CD4-positive, alpha-beta memory T cell (primary cell): ENCODE measurements at regions not wholly inside any gene's neighbourhood (a gene's known extent, or its start where the extent isn't known, plus 50 kb on each side); places are given as distances from the start of the nearest gene placed in this dataset.

Source experiments
- CTCF ChIA-PET: fragments of 350-600 bp; sonication (Branson Sonifier 250); formaldehyde crosslinking; loops from one replicate; lab custom pipeline; 2021; ENCODE audit warnings: inconsistent platforms; ENCODE audit not compliant: partially characterized antibody; lab: Charles Lee
- POLR2A ChIA-PET: fragments of 350-600 bp; sonication (Branson Sonifier 250); formaldehyde crosslinking; loops from one replicate; lab custom pipeline; 2021; ENCODE audit not compliant: partially characterized antibody; lab: Charles Lee
- DNase-seq, 5 donors: peaks; one replicate each; pipeline versions ENCODE4 v3.0.0 to v3.0.0-alpha.2; 2020 to 2022; ENCODE audit warnings: mixed read lengths in 1 of 5
- H3K27ac ChIP-seq: one replicate; pipeline ENCODE4 v1.7.0; 2013; ENCODE audit warnings: low read depth, low read length
- H3K27me3 ChIP-seq: 2 replicates; pipeline ENCODE4 v1.7.0; 2013; ENCODE audit warnings: mild to moderate bottlenecking, low read length, moderate library complexity; ENCODE audit not compliant: insufficient read depth
- H3K36me3 ChIP-seq: 2 replicates; pipeline ENCODE4 v1.7.0; 2013; ENCODE audit warnings: mild to moderate bottlenecking, low read length, moderate library complexity; ENCODE audit not compliant: insufficient read depth
- H3K4me1 ChIP-seq: 2 replicates; pipeline ENCODE4 v1.7.0; 2013; ENCODE audit warnings: mild to moderate bottlenecking, low read length, moderate library complexity; ENCODE audit not compliant: insufficient read depth
- H3K4me3 ChIP-seq, 2 donors: one replicate each; pipeline ENCODE4 v1.7.0; 2013; ENCODE audit warnings: low read length in 2 of 2, mild to moderate bottlenecking in 1 of 2
- H3K9me3 ChIP-seq, 2 donors: one replicate each; pipeline ENCODE4 v1.7.0; 2013; ENCODE audit warnings: low read length in 2 of 2, control low read depth in 1 of 2; ENCODE audit not compliant: control insufficient read depth in 1 of 2
- H3K27ac Mint-ChIP-seq, 7 donors: one replicate each; pipeline ENCODE4 v1.8.0; 2020 to 2021; ENCODE audit warnings: mixed read lengths in 7 of 7, mild to moderate bottlenecking in 6 of 7, inconsistent platforms in 3 of 7, moderate library complexity in 3 of 7
- H3K27me3 Mint-ChIP-seq, 2 donors: one replicate each; pipeline ENCODE4 v1.8.0; 2020 to 2021; ENCODE audit warnings: mixed read lengths in 2 of 2
- H3K36me3 Mint-ChIP-seq, 2 donors: one replicate each; pipeline ENCODE4 v1.8.0; 2020 to 2021; ENCODE audit warnings: mixed read lengths in 2 of 2, inconsistent platforms in 1 of 2, mild to moderate bottlenecking in 1 of 2
- H3K4me1 Mint-ChIP-seq, 4 donors: one replicate each; pipeline ENCODE4 v1.8.0; 2020 to 2021; ENCODE audit warnings: mixed read lengths in 4 of 4, mild to moderate bottlenecking in 1 of 4
- H3K4me3 Mint-ChIP-seq, 8 donors: one replicate each; pipeline ENCODE4 v1.8.0; 2020 to 2021; ENCODE audit warnings: mixed read lengths in 8 of 8, mild to moderate bottlenecking in 7 of 8, moderate library complexity in 6 of 8, inconsistent platforms in 3 of 8
- H3K9me3 Mint-ChIP-seq, 8 donors: one replicate each; pipeline ENCODE4 v1.8.0; 2020 to 2021; ENCODE audit warnings: mixed read lengths in 8 of 8, mild to moderate bottlenecking in 5 of 8, inconsistent platforms in 3 of 8, moderate library complexity in 1 of 8
- intact Hi-C: fragments of 100-400 bp; cut with micrococcal nuclease; formaldehyde crosslinking; loops from one replicate; pipeline ENCODE4 v1.15.1; 2023

DNA sequence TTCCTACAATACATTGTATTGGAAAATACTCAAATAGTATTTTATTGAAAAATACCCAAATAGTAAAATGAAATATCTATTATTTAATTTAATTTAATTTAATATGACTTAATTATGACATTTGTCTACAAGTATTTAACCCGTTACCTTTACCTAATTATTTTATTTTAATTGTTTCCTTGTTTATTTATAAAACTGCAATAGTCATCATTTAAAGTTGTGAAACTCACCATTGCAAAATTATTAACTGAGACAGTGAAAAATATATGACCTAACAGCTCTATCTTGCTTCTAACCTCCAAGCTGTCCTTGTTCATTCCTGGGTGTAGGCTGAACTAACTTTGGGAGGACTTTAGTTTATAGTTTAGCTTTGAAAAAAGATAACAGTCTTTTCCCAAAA, 300.6 kb upstream of the POGK start:
- no peak for DNase-seq
- Histone ChIP-seq H3K27me3 (no peaks in the 10 kb centered on the region), H3K36me3 (no peaks in the 10 kb centered on the region), H3K4me3 (no peak overlapping the region), H3K9me3 (no peaks in the 10 kb centered on the region), H3K27ac (no peak overlapping the region), H3K4me1 (no peaks in the 10 kb centered on the region)
- peaks cover 0 to 14% (median 4%) of the 10 kb centered on the region in 8 donors for H3K9me3 Mint-ChIP-seq
- peaks cover 4 to 8% of the 10 kb centered on the region in 2 donors for H3K27me3 Mint-ChIP-seq
- POLR2A ChIA-PET: no interaction called here
- H3K27ac Mint-ChIP-seq: no peak overlapping the region
- H3K4me1 Mint-ChIP-seq: no peaks in the 10 kb centered on the region
- intact Hi-C loops: no loop called here
- no peak overlapping the region for H3K4me3 Mint-ChIP-seq
- no peaks in the 10 kb centered on the region for H3K36me3 Mint-ChIP-seq
- CTCF ChIA-PET: interaction anchor here (0.6 kb wide), 1 partner anchor 134 kb away, joined by 3 read pairs; no protein-coding TSS in a partner anchor

DNA sequence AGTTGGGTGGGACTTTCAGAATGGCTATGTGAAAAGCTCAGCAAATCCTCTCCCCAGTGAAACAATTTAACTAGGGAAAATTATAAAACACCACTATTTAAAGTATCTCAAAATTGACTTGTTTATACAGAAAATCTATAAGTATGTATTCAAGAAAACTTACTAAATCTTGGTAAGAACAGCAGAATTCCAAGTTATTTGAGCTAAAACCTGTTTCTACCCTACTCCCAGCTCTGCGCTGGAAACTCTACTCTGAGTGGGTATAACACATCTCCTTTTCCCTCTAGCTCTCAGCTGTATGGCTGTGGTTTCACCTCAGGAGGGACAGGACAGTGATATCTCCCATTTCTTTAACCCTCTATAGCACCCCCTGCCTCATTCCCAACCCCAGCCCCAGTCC, 295.2 kb upstream of the POGK start:
- no peaks in the 10 kb centered on the region for H3K9me3 ChIP-seq
- no peaks in the 10 kb centered on the region for H3K4me1 ChIP-seq
- Mint-ChIP-seq H3K27ac (no peak overlapping the region), H3K9me3 (peaks cover 0 to 18% (median 10%) of the 10 kb centered on the region in 8 donors), H3K27me3 (peaks cover 0 to 8% of the 10 kb centered on the region in 2 donors), H3K36me3 (no peaks in the 10 kb centered on the region), H3K4me1 (no peaks in the 10 kb centered on the region), H3K4me3 (no peak overlapping the region)
- CTCF ChIA-PET: no interaction called here
- no peaks in the 10 kb centered on the region for H3K36me3 ChIP-seq
- intact Hi-C loops: no loop called here
- POLR2A ChIA-PET: no interaction called here
- no peak overlapping the region for H3K4me3 ChIP-seq
- DNase-seq: no peak
- H3K27me3 ChIP-seq: no peaks in the 10 kb centered on the region
- no peak overlapping the region for H3K27ac ChIP-seq

DNA sequence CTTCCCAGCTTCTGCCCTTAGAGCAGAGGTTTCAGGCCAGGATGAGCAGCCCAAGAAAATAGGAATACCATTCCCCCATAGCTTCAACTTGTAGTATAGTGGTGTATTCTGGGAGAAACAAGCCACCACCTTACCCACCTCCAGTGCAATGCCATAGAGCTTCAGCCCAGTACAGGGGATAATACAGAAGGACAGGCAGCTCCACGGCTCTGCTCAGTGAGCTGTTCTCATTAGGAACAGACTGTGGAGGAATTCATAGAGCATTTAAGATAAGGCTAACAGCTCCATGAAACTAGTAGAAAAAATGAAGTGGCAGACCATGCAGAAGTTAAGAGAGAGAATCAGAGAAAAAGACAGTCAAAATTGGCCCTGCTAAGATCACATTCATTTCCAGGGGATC, 294.7 kb upstream of the POGK start:
- Mint-ChIP-seq H3K4me1 (no peaks in the 10 kb centered on the region), H3K36me3 (no peaks in the 10 kb centered on the region), H3K27me3 (peaks cover 3 to 8% of the 10 kb centered on the region in 2 donors), H3K9me3 (peaks cover 0 to 24% (median 15%) of the 10 kb centered on the region in 8 donors), H3K4me3 (no peak overlapping the region), H3K27ac (no peak overlapping the region)
- ChIA-PET CTCF (no interaction called here), POLR2A (no interaction called here)
- Histone ChIP-seq H3K4me3 (no peak overlapping the region), H3K4me1 (no peaks in the 10 kb centered on the region), H3K27ac (no peak overlapping the region), H3K27me3 (no peaks in the 10 kb centered on the region), H3K36me3 (no peaks in the 10 kb centered on the region), H3K9me3 (no peaks in the 10 kb centered on the region)
- intact Hi-C loops: no loop called here
- DNase-seq: no peak

DNA sequence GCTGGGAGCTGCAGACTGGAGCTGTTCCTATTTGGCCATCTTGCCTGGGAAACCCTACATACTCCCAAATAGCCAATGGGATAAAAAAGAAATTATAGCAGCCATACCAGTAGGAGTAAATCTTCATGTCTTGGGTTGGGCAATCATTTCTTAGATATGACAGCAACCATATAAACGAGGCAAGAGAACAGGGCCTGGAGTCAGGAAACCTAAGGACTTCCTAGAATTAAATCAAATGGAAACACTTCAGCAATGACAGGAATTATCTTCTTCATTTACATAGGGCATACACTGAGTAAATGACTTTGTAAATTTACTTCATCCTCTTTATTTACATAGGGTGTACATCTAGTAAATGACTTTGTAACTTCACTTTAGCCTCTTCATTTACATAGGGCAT, 286.6 kb upstream of the POGK start:
- H3K4me3 Mint-ChIP-seq: no peak overlapping the region
- no peak for DNase-seq
- H3K27me3 Mint-ChIP-seq: peaks cover under 1 to 7% of the 10 kb centered on the region in 2 donors
- H3K4me3 ChIP-seq: no peak overlapping the region
- no peaks in the 10 kb centered on the region for H3K36me3 Mint-ChIP-seq
- H3K36me3 ChIP-seq: no peaks in the 10 kb centered on the region
- H3K27me3 ChIP-seq: no peaks in the 10 kb centered on the region
- ChIA-PET POLR2A (no interaction called here), CTCF (no interaction called here)
- peaks cover 2 to 44% (median 25%) of the 10 kb centered on the region in 8 donors for H3K9me3 Mint-ChIP-seq
- intact Hi-C loops: no loop called here
- H3K4me1 Mint-ChIP-seq: no peaks in the 10 kb centered on the region
- H3K27ac Mint-ChIP-seq: no peak overlapping the region
- no peak overlapping the region for H3K27ac ChIP-seq
- no peaks in the 10 kb centered on the region for H3K4me1 ChIP-seq
- H3K9me3 ChIP-seq: no peaks in the 10 kb centered on the region

DNA sequence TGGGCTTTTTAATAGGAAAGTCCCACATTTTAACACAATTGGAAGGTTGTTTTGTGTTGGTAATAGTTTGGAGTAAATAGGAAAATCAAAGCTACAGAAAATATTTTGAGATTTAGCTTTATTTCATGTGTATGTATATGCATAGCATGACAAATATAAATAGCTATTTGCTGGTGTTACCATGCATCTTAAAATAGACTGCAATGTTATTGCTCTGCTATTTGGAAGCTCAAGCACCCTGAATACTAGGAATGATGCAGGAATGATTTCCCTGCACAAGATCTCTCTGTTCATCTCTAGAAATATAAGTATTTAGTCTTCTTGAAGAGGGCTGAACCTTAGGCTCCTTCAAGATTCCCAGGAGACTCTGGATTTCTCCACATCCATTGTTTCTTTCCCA, 268.3 kb upstream of the POGK start:
- no peak overlapping the region for H3K4me3 Mint-ChIP-seq
- no peak overlapping the region for H3K27ac Mint-ChIP-seq
- Histone ChIP-seq H3K4me3 (no peak overlapping the region), H3K27me3 (no peaks in the 10 kb centered on the region), H3K27ac (no peak overlapping the region), H3K4me1 (no peaks in the 10 kb centered on the region), H3K36me3 (no peaks in the 10 kb centered on the region), H3K9me3 (no peaks in the 10 kb centered on the region)
- peaks cover 0 to 4% (median 0%) of the 10 kb centered on the region in 8 donors for H3K9me3 Mint-ChIP-seq
- POLR2A ChIA-PET: no interaction called here
- H3K36me3 Mint-ChIP-seq: no peaks in the 10 kb centered on the region
- CTCF ChIA-PET: no interaction called here
- intact Hi-C loops: no loop called here
- DNase-seq: no peak
- H3K4me1 Mint-ChIP-seq: no peaks in the 10 kb centered on the region
- peaks cover 0 to 4% of the 10 kb centered on the region in 2 donors for H3K27me3 Mint-ChIP-seq

DNA sequence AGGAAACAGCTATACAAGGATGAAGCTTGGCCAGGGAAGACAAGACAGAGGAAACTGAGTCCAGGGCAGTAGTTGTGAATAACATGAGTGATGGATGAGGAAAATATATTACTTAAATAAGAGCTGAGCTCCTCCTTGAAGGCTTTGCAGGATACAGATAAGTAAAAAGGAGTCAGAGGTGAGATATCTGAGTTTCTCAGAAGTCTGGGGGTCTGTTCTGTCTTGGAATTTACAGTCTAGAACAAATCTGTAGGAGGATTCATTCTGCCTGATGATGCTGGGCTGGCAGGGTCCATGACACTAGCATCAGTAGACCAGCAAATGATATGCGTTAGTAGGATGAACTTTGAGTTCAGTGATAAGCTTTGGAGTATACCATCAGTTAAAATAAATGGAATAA, 266.1 kb upstream of the POGK start:
- H3K9me3 ChIP-seq: no peaks in the 10 kb centered on the region
- ChIA-PET POLR2A (no interaction called here), CTCF (no interaction called here)
- no peaks in the 10 kb centered on the region for H3K36me3 ChIP-seq
- Mint-ChIP-seq H3K27me3 (peaks cover 4% of the 10 kb centered on the region in 2 donors), H3K9me3 (peaks cover 0 to 2% (median 0%) of the 10 kb centered on the region in 8 donors), H3K4me1 (no peaks in the 10 kb centered on the region), H3K4me3 (no peak overlapping the region), H3K27ac (no peak overlapping the region), H3K36me3 (no peaks in the 10 kb centered on the region)
- DNase-seq: no peak
- no peaks in the 10 kb centered on the region for H3K27me3 ChIP-seq
- no peaks in the 10 kb centered on the region for H3K4me1 ChIP-seq
- intact Hi-C loops: no loop called here
- H3K27ac ChIP-seq: no peak overlapping the region
- H3K4me3 ChIP-seq: no peak overlapping the region

DNA sequence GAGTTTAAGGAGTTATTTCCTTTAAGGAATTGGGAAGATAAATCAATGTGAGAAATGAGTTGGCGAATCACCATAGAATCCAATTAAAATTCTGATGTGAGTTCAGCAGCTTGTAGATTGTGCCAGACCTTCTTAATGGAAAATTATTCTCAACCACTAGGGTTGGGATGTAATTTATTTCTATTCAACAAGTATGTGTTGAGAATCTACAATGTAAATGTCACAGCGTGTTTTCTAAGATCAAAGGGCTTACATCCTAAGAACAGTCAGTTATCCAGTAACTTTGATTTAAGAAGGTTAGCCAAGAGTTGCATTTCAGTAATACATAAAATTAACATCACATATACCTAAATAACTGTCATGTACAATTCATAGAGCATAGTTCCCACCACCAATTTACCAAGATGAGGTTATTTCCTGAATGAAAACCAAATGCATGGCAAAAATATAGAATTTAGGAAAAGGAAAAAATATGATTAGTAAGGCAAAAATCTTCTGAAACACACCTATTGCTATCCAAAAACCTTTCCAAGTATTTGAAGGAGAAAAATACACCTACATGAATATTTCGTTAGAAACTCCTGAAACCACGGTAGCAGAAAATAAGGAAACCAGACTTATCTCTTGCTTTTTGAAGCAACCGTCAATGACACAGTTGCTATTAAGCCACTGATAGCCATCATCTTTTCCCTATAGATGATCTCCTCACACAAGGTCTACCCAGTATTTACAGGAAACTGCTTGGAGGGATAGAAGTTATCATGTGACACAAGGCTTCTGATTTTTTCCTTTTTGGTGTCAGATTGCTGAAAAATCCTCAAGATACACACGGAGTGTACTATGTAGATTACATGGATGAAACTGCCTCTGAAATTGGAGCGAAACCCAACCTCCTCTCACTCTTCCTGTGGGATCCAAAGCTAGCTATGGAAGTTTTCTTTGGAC, 259.4 kb upstream of the POGK start:
- Mint-ChIP-seq H3K27me3 (peaks cover 6 to 7% of the 10 kb centered on the region in 2 donors), H3K4me3 (no peak overlapping the region), H3K36me3 (no peaks in the 10 kb centered on the region), H3K4me1 (no peaks in the 10 kb centered on the region), H3K9me3 (peaks cover 0 to 2% (median 0%) of the 10 kb centered on the region in 8 donors), H3K27ac (no peak overlapping the region)
- Histone ChIP-seq H3K27me3 (no peaks in the 10 kb centered on the region), H3K27ac (no peak overlapping the region), H3K9me3 (no peaks in the 10 kb centered on the region), H3K4me1 (no peaks in the 10 kb centered on the region), H3K4me3 (no peak overlapping the region), H3K36me3 (no peaks in the 10 kb centered on the region)
- ChIA-PET CTCF (no interaction called here), POLR2A (no interaction called here)
- intact Hi-C loops: no loop called here
- no peak for DNase-seq
